Loucy (cell line): ENCODE measurements at regions not wholly inside any gene's neighbourhood (a gene's known extent, or its start where the extent isn't known, plus 50 kb on each side); places are given as distances from the start of the nearest gene placed in this dataset.

Experiments
- H2AFZ ChIP-seq: fragments of 200-600 bp; sonication (generic); 2 replicates; pipeline ENCODE4 v1.6.0; 2016; ENCODE audit warnings: antibody characterized with exemption, mild to moderate bottlenecking, low read length, moderate library complexity
- H3F3A ChIP-seq: fragments of 200-600 bp; 2 replicates; pipeline ENCODE4 v1.6.0; 2016; ENCODE audit warnings: antibody characterized with exemption, low read depth, mild to moderate bottlenecking
- H3K27me3 ChIP-seq: fragments of 200-600 bp; sonication (generic); 2 replicates; pipeline ENCODE4 v1.6.1; 2014; ENCODE audit warnings: low read length, mild to moderate bottlenecking; ENCODE audit not compliant: insufficient read depth, poor library complexity, severe bottlenecking
- H3K36me3 ChIP-seq: fragments of 200-600 bp; sonication (generic); 2 replicates; pipeline ENCODE4 v1.6.1; 2016; ENCODE audit warnings: low read length; ENCODE audit not compliant: insufficient read depth
- H3K4me1 ChIP-seq: fragments of 200-600 bp; sonication (generic); 2 replicates; pipeline ENCODE4 v1.5.1; 2014; ENCODE audit warnings: low read length, mild to moderate bottlenecking; ENCODE audit not compliant: insufficient read depth, poor library complexity, severe bottlenecking
- H3K4me2 ChIP-seq: fragments of 200-600 bp; sonication (generic); 2 replicates; pipeline ENCODE4 v1.6.0; 2014; ENCODE audit warnings: antibody characterized with exemption, low read length, low read depth, mild to moderate bottlenecking; ENCODE audit not compliant: poor library complexity, severe bottlenecking
- H3K4me3 ChIP-seq: fragments of 200-600 bp; sonication (generic); 2 replicates; pipeline ENCODE4 v1.5.1; 2014; ENCODE audit warnings: low read length, mild to moderate bottlenecking, mixed read lengths; ENCODE audit not compliant: poor library complexity, severe bottlenecking
- H3K79me2 ChIP-seq: fragments of 200-600 bp; sonication (generic); 2 replicates; pipeline ENCODE4 v1.6.1; 2014; ENCODE audit warnings: low read length; ENCODE audit not compliant: insufficient read depth
- H3K9ac ChIP-seq: fragments of 200-600 bp; sonication (generic); 2 replicates; pipeline ENCODE4 v1.6.0; 2014; ENCODE audit warnings: mild to moderate bottlenecking, low read depth, low read length, moderate library complexity; ENCODE audit not compliant: poor library complexity, severe bottlenecking
- H3K9me2 ChIP-seq: fragments of 200-600 bp; sonication (generic); replicated peaks from 2 replicates; pipeline ENCODE4 v1.6.1; 2016; ENCODE audit warnings: low read depth, low read length, mixed read lengths
- H3K9me3 ChIP-seq: fragments of 200-600 bp; sonication (generic); 2 replicates; pipeline ENCODE4 v1.6.1; 2014; ENCODE audit warnings: mild to moderate bottlenecking, antibody characterized with exemption, low read length, low read depth; ENCODE audit not compliant: insufficient read depth
- H4K20me1 ChIP-seq: fragments of 200-600 bp; sonication (generic); 2 replicates; pipeline ENCODE4 v1.6.0; 2014; ENCODE audit warnings: antibody characterized with exemption, low read length, mild to moderate bottlenecking; ENCODE audit not compliant: insufficient read depth, poor library complexity, severe bottlenecking
- EZH2phosphoT487 ChIP-seq: fragments of 200-600 bp; IDR thresholded peaks from 2 replicates; pipeline ENCODE4 v1.6.1; 2018; ENCODE audit warnings: antibody characterized with exemption, mild to moderate bottlenecking, moderate library complexity, borderline replicate concordance
- TF ChIP-seq, protein P1 (sequence below): fragments of 200-600 bp; sonication (generic); conservative IDR thresholded peaks from 2 replicates; pipeline ENCODE4 v1.5.1; 2014; ENCODE audit warnings: mild to moderate bottlenecking, antibody characterized with exemption, low read length

DNA sequence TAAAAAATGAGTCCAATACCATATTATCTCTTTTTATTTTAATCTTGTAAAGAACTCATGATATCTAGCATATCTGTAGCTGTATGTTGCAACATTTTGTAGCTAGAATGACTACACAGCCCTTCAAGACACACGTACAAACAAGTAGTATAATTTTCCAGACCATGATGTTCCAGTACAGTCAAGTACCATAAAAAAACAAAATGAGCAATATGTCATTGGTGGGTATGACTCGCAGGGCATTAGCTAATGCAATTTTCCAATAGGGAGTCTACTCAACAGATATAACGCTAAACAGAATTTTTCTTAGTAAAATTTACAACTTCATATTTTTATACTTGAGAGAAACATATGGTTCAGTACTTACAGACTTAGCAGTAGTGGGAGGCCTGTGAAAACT, 53.6 kb upstream of the UGP2 start:
- Histone ChIP-seq H4K20me1 (no peaks in the 10 kb centered on the region), H2AFZ (no peak overlapping the region), H3K27me3 (no peaks in the 10 kb centered on the region), H3F3A (no peaks in the 10 kb centered on the region), H3K9ac (no peak overlapping the region), H3K4me3 (no peak overlapping the region), H3K4me2 (no peak overlapping the region), H3K79me2 (no peaks in the 10 kb centered on the region), H3K36me3 (no peaks in the 10 kb centered on the region), H3K9me3 (no peaks in the 10 kb centered on the region), H3K9me2 (no peaks in the 10 kb centered on the region), H3K4me1 (no peaks in the 10 kb centered on the region)
- TF ChIP-seq EZH2phosphoT487 = no peak
- TF ChIP-seq, protein P1, sequence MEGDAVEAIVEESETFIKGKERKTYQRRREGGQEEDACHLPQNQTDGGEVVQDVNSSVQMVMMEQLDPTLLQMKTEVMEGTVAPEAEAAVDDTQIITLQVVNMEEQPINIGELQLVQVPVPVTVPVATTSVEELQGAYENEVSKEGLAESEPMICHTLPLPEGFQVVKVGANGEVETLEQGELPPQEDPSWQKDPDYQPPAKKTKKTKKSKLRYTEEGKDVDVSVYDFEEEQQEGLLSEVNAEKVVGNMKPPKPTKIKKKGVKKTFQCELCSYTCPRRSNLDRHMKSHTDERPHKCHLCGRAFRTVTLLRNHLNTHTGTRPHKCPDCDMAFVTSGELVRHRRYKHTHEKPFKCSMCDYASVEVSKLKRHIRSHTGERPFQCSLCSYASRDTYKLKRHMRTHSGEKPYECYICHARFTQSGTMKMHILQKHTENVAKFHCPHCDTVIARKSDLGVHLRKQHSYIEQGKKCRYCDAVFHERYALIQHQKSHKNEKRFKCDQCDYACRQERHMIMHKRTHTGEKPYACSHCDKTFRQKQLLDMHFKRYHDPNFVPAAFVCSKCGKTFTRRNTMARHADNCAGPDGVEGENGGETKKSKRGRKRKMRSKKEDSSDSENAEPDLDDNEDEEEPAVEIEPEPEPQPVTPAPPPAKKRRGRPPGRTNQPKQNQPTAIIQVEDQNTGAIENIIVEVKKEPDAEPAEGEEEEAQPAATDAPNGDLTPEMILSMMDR = no peak

DNA sequence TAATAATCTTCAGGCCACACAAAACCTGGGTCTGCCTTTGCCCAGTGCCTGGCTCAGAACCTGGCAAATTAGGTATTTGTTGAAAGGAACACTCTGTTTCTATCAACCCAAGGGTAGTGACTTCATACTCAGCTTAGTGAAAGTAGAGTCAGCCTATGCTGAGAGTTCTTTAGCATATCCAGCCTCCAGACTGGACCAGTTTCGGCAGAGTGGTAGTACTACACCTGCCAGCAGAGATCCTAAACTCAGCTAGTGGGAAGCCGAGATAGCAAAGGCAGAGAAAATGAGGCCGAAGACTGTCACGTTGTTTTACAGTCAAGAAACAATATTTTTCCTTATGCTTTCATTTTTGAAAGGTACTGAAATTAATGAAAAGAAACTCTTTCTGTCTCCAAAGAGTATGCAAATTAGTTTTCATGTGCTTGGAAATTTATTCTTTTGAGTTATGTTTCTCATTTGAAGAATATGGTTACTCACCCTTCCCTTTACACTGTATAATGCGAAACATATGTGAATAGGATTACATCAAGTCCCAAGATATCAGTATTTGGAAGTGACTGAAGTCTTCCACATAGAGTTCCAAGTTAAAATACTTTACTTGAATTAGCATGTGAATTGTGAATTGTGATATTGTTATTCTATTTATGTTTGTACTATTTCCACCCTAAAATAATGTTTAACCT, 52.2 kb upstream of the UGP2 start:
- Histone ChIP-seq H3K79me2 (no peaks in the 10 kb centered on the region), H3K27me3 (no peaks in the 10 kb centered on the region), H3K9me3 (no peaks in the 10 kb centered on the region), H2AFZ (no peak overlapping the region), H3K4me2 (no peak overlapping the region), H3K4me3 (no peak overlapping the region), H3K9ac (no peak overlapping the region), H3K36me3 (no peaks in the 10 kb centered on the region), H3K4me1 (no peaks in the 10 kb centered on the region), H4K20me1 (no peaks in the 10 kb centered on the region), H3K9me2 (no peaks in the 10 kb centered on the region), H3F3A (no peaks in the 10 kb centered on the region)
- TF ChIP-seq, protein P1 = no peak
- no peak for TF ChIP-seq EZH2phosphoT487

GRCh38 chr2:63790491-63790890, 51.2 kb upstream of the UGP2 start:
- Histone ChIP-seq H3F3A (no peaks in the 10 kb centered on the region), H3K4me2 (no peak overlapping the region), H4K20me1 (no peaks in the 10 kb centered on the region), H3K36me3 (no peaks in the 10 kb centered on the region), H3K9me3 (no peaks in the 10 kb centered on the region), H3K27me3 (no peaks in the 10 kb centered on the region), H3K4me3 (no peak overlapping the region), H2AFZ (no peak overlapping the region), H3K9me2 (no peaks in the 10 kb centered on the region), H3K79me2 (no peaks in the 10 kb centered on the region), H3K9ac (no peak overlapping the region), H3K4me1 (no peaks in the 10 kb centered on the region)
- TF ChIP-seq, protein P1 = no peak
- no peak for TF ChIP-seq EZH2phosphoT487
